Prostate gland (tissue), 2 donors: ENCODE measurements at regions not wholly inside any gene's neighbourhood (a gene's known extent, or its start where the extent isn't known, plus 50 kb on each side); places are given as distances from the start of the nearest gene placed in this dataset.

Source experiments
- DNase-seq: peaks from one replicate; pipeline ENCODE4 v3.0.0-alpha.2; 2019; ENCODE audit warnings: low spot score
- H3K27ac ChIP-seq, 2 donors: fragments of 200-600 bp; sonication (generic); 2 replicates each; pipeline ENCODE4 v1.5.1; 2017 to 2019
- H3K27me3 ChIP-seq: fragments of 200-600 bp; sonication (generic); replicated peaks from 2 replicates; pipeline ENCODE4 v1.5.1; 2019; ENCODE audit not compliant: insufficient read depth
- H3K36me3 ChIP-seq, 2 donors: fragments of 200-600 bp; sonication (generic); 1 replicate in 1 of 2; 2 replicates in 1 of 2; pipeline versions ENCODE4 v1.5.1 to v1.8.1; 2017 to 2019
- H3K4me1 ChIP-seq: fragments of 200-600 bp; sonication (generic); replicated peaks from 2 replicates; pipeline ENCODE4 v1.5.1; 2019
- H3K4me3 ChIP-seq, 2 donors: fragments of 200-600 bp; sonication (generic); 2 replicates each; pipeline ENCODE4 v1.5.1; 2017 to 2019
- H3K9me3 ChIP-seq: fragments of 200-600 bp; sonication (generic); 2 replicates; pipeline ENCODE4 v1.5.1; 2017
- CTCF ChIP-seq, 4 experiments: fragments of 200-600 bp in 2 of 4; fragments of 450-650 bp in 2 of 4; sonication (generic) in 2 of 4; IDR thresholded peaks; 1 replicate in 3 of 4; 2 replicates in 1 of 4; pipeline ENCODE4 v1.5.1; 2016 to 2019; ENCODE audit warnings: antibody characterized with exemption in 4 of 4, mild to moderate bottlenecking in 2 of 4, moderate library complexity in 2 of 4
- POLR2A ChIP-seq: fragments of 450-650 bp; IDR thresholded peaks from one replicate; pipeline ENCODE4 v1.6.1; 2016; ENCODE audit warnings: antibody characterized with exemption, mild to moderate bottlenecking
- POLR2AphosphoS5 ChIP-seq: sonication (generic); formaldehyde crosslinking; IDR thresholded peaks from one replicate; pipeline ENCODE4 v1.6.1; 2017; ENCODE audit warnings: antibody characterized with exemption
- WGBS: methylation state at CpG from one replicate; pipeline ENCODE4 v1.1.5; 2018; 5-methylcytosine and 5-hydroxymethylcytosine counted together
- intact Hi-C: fragments of 100-400 bp; cut with DNase I; formaldehyde crosslinking; loops from one replicate; pipeline ENCODE4 v1.14.2; 2022

DNA sequence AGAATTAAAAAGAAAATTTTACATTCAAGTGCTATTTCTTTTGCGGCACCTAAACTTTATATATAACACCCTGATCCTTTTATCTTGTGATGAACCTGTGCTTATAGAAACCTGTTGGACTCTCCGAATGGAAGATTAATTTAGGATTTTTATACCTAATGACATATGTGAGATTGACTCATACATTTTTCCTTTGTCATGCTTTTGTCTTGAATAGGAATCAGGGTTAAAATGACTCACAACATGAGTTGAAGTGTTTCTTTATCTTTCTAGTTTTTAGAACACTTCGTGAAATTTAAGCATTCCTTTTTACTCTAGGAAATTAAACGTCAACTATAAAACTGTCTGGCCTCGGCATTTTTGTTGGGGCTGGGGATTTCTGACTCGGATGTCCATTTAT lies 378.9 kb downstream of the PCDH20 start:
- H3K36me3 ChIP-seq: no peaks in the 10 kb centered on the region
- H3K27me3 ChIP-seq: no peaks in the 10 kb centered on the region
- 53% methylated on average over 6 of the region's 6 CpGs for WGBS
- H3K4me3 ChIP-seq: no peak overlapping the region
- no peaks in the 10 kb centered on the region for H3K4me1 ChIP-seq
- DNase-seq: no peak
- no peaks in the 10 kb centered on the region for H3K9me3 ChIP-seq
- intact Hi-C loops: no loop called here
- H3K27ac ChIP-seq: no peak overlapping the region
- TF ChIP-seq CTCF (IDR thresholded peaks at IDR 0.05) (no peak), POLR2AphosphoS5 (no peak), POLR2A (no peak)

DNA sequence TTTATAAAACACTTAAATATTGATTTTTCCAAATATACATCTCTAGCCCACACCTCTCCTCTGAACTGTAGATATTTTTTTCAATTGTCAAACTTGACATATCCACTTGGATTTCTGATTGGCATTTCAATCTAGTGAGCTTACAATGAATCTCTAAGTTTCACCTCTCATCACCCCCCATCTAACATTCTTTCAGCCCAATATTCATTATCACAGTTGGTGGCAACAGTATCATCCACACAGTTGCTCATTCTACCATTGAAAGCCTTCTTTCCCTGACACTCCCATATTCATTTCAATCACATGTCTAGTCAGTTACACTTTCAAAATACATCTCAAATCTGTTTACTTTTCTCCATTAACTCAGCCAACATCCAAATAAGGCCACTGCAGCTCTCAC lies 385.2 kb downstream of the PCDH20 start:
- intact Hi-C loops: no loop called here
- H3K9me3 ChIP-seq: no peaks in the 10 kb centered on the region

DNA sequence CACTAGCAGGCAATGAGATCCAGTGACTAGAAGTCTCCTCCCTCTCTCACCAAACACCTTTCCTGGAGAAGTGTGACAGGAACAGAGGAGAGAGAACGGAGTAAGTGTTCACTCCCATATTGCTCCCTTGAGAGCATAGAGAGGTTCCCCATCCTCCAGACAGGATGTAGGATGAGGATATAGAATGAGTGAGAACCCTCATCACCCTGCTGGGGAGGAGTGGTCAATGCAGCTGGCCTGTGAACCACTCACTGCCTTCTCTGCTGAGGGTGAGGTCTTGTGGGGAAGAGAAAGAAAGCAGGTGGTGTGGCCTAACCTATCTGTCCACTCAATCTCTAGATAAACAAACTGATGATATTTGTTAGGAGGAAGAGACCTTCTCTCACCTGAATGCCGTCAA lies 386.6 kb downstream of the PCDH20 start:
- DNase-seq: no peak
- 44% methylated on average over 2 of the region's 2 CpGs for WGBS
- no peaks in the 10 kb centered on the region for H3K9me3 ChIP-seq
- no peaks in the 10 kb centered on the region for H3K4me1 ChIP-seq
- no peak overlapping the region for H3K4me3 ChIP-seq
- H3K27ac ChIP-seq: no peak overlapping the region
- no peaks in the 10 kb centered on the region for H3K36me3 ChIP-seq
- no peak for TF ChIP-seq CTCF (IDR thresholded peaks at IDR 0.05)
- no peaks in the 10 kb centered on the region for H3K27me3 ChIP-seq
- intact Hi-C loops: no loop called here

More for the DNA sequence above, 385.2 kb downstream of the PCDH20 start:
- no peak overlapping the region for H3K4me3 ChIP-seq
- no peaks in the 10 kb centered on the region for H3K36me3 ChIP-seq
- DNase-seq: no peak
- no peaks in the 10 kb centered on the region for H3K4me1 ChIP-seq
- H3K27ac ChIP-seq: no peak overlapping the region
- TF ChIP-seq POLR2AphosphoS5 (no peak), CTCF (IDR thresholded peaks at IDR 0.05) (no peak), POLR2A (no peak)
- H3K27me3 ChIP-seq: no peaks in the 10 kb centered on the region

DNA sequence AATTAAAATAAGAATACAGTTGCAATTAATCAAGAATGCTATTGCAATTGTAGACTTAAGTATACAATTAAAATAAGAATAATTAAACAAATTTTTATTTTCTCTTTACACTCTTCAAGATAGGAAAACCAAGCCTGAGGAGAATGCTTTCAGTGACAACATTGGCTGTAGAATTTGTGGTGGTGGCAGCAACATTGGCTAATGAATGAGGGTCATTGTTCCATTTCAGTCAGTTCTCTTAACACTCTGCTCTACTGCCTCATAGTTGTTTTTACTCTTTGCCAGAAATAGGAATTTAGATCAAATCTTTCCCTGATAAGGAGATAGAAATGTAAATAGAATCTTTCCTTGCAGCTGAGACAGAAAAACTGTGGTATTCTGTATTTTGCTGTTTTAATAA lies 391.6 kb downstream of the PCDH20 start:
- Histone ChIP-seq H3K36me3 (no peaks in the 10 kb centered on the region), H3K4me3 (no peak overlapping the region), H3K9me3 (no peaks in the 10 kb centered on the region), H3K27me3 (no peaks in the 10 kb centered on the region), H3K4me1 (no peaks in the 10 kb centered on the region), H3K27ac (no peak overlapping the region)
- TF ChIP-seq CTCF (IDR thresholded peaks at IDR 0.05) (no peak), POLR2A (no peak), POLR2AphosphoS5 (no peak)
- DNase-seq: no peak
- intact Hi-C loops: no loop called here

DNA sequence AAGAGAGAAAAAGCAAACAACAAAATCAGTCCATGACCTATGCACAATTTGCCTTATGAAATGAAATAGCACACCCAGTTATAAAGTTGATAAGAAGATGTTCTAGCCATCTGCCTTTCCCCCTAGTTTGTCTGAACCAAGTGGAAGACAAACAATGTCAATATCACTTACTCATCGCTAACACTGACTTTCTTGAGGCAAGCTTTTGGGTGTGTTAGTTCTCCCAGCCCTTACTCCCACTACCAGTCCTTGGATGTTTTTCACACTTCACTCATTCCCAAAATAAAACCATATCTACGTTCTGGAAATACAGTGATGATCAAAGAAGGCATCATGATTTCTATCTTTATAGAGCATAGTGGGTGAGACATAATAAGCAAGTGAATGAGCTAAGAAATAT lies 393.8 kb downstream of the PCDH20 start:
- no peaks in the 10 kb centered on the region for H3K9me3 ChIP-seq
- TF ChIP-seq CTCF (IDR thresholded peaks at IDR 0.05) (no peak), POLR2A (no peak), POLR2AphosphoS5 (no peak)
- no peak for DNase-seq
- H3K27ac ChIP-seq: no peak overlapping the region
- H3K4me1 ChIP-seq: no peaks in the 10 kb centered on the region
- 74% methylated on average over 2 of the region's 2 CpGs for WGBS
- no peaks in the 10 kb centered on the region for H3K36me3 ChIP-seq
- H3K4me3 ChIP-seq: no peak overlapping the region
- no peaks in the 10 kb centered on the region for H3K27me3 ChIP-seq
- intact Hi-C loops: no loop called here
